A673 (cell line): ENCODE measurements at regions not wholly inside any gene's neighbourhood (a gene's known extent, or its start where the extent isn't known, plus 50 kb on each side); places are given as distances from the start of the nearest gene placed in this dataset.

Experiments used
- BruUV-seq: library from RNA; stranded (reverse); fragments of 400-500 nt; replicated peaks from 2 replicates; lab custom pipeline; 2021; lab: Mats Ljungman, UMichigan
- CTCF ChIA-PET: fragments of 300-600 bp; sonication (Branson Sonifier 250); formaldehyde crosslinking; loops from one replicate; lab custom pipeline; 2022; ENCODE audit warnings: antibody characterized with exemption; lab: Charles Lee
- POLR2A ChIA-PET: fragments of 300-600 bp; sonication (Branson Sonifier 250); formaldehyde crosslinking; loops from one replicate; lab custom pipeline; 2022; ENCODE audit warnings: antibody characterized with exemption; ENCODE audit not compliant: low non-redundant PET; lab: Charles Lee
- DNase-seq: peaks from one replicate; pipeline ENCODE4 v3.0.0-alpha.2; 2015; ENCODE audit warnings: low spot score
- H3K27ac ChIP-seq: fragments of 200-600 bp; sonication (generic); 2 replicates; pipeline ENCODE4 v1.5.1; 2016; ENCODE audit warnings: mixed run types, low read depth, mild to moderate bottlenecking, mixed read lengths, antibody characterized with exemption, low read length; ENCODE audit not compliant: poor library complexity, severe bottlenecking
- H3K27me3 ChIP-seq: fragments of 200-600 bp; sonication (generic); replicated peaks from 2 replicates; pipeline ENCODE4 v1.6.1; 2017; ENCODE audit warnings: mixed run types, low read depth, mild to moderate bottlenecking, mixed read lengths, antibody characterized with exemption, low read length; ENCODE audit not compliant: insufficient read depth, poor library complexity
- H3K36me3 ChIP-seq: fragments of 200-600 bp; sonication (generic); 2 replicates; pipeline ENCODE4 v1.6.1; 2016; ENCODE audit warnings: mixed run types, mild to moderate bottlenecking, mixed read lengths, antibody characterized with exemption, low read length; ENCODE audit not compliant: insufficient read depth, poor library complexity, severe bottlenecking
- H3K4me1 ChIP-seq: fragments of 200-600 bp; sonication (generic); 2 replicates; pipeline ENCODE4 v1.6.1; 2017; ENCODE audit warnings: mixed run types, mild to moderate bottlenecking, mixed read lengths, antibody characterized with exemption, low read length; ENCODE audit not compliant: insufficient read depth, poor library complexity, severe bottlenecking
- H3K4me3 ChIP-seq: fragments of 200-600 bp; sonication (generic); 2 replicates; pipeline ENCODE4 v1.5.1; 2016; ENCODE audit warnings: low read depth, mixed run types, mild to moderate bottlenecking, mixed read lengths, low read length; ENCODE audit not compliant: poor library complexity, severe bottlenecking
- H3K9me3 ChIP-seq: fragments of 200-600 bp; sonication (generic); 2 replicates; pipeline ENCODE4 v1.6.1; 2016; ENCODE audit warnings: mixed run types, low read depth, mild to moderate bottlenecking, mixed read lengths, antibody characterized with exemption, low read length; ENCODE audit not compliant: poor library complexity, severe bottlenecking
- CTCF ChIP-seq: fragments of 300-800, 200-600 bp; sonication (generic); conservative IDR thresholded peaks from 2 replicates; pipeline ENCODE4 v1.5.1; 2017; ENCODE audit warnings: low read depth, mild to moderate bottlenecking, antibody characterized with exemption, low read length, moderate library complexity, mixed read lengths
- EZH2 ChIP-seq: fragments of 200-600 bp; sonication (generic); IDR thresholded peaks from 2 replicates; pipeline ENCODE4 v1.6.1; 2017; ENCODE audit warnings: borderline replicate concordance, low read depth, mild to moderate bottlenecking, mixed read lengths, antibody characterized with exemption, low read length; ENCODE audit not compliant: poor library complexity, severe bottlenecking
- intact Hi-C: fragments of 100-400 bp; cut with micrococcal nuclease; formaldehyde crosslinking; loops from one replicate; pipeline ENCODE4 v1.10.0; 2022; ENCODE audit not compliant: unreplicated experiment

DNA sequence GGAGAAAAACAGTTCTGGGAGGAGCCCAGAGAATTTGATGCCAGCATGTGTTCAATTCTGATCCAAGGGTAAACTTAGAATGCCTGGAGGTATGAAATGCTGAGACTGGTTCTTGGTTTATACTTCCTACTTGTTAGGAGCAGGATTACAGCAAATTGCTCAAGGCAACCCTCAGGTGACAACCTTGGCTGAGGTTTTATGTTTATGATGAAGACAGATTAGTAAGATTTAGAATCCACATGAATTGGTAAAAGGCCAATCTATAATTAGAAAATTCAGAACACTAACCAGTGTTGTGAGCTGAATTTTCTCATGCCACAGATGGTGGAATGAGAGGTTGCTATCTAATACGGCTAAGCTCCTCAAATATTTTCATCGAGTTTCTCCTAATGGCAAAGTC is 235.3 kb upstream of the NRIP1 start:
- no peak for TF ChIP-seq EZH2
- no peak for TF ChIP-seq CTCF
- ChIA-PET CTCF (no interaction called here), POLR2A (no interaction called here)
- Histone ChIP-seq H3K27me3 (no peaks in the 10 kb centered on the region), H3K36me3 (no peaks in the 10 kb centered on the region), H3K27ac (no peak overlapping the region), H3K4me1 (no peaks in the 10 kb centered on the region), H3K4me3 (no peak overlapping the region), H3K9me3 (no peaks in the 10 kb centered on the region)
- no TSS peak for BruUV-seq
- intact Hi-C loops = no loop called here
- no peak for DNase-seq

DNA sequence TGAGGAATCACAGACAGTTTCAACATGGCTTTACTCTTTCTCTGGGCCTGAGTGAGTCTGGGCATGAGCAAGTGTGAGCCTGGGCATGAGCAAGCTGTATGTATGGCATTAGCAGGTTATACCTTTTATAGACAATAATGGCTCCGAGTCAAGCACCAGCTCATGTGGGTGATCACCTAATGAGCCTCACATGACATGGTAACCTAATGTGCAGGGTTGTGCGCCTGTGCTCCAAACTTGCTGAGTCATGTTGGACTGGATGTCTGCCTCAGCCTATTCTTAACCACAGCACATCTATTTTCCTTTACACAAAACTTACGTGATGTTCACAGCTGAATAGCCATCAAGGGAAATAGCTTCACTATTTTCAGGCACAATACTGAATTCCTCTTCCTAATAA is 236.2 kb upstream of the NRIP1 start:
- ChIA-PET POLR2A (no interaction called here), CTCF (no interaction called here)
- Histone ChIP-seq H3K9me3 (no peaks in the 10 kb centered on the region), H3K27me3 (no peaks in the 10 kb centered on the region), H3K27ac (no peak overlapping the region), H3K4me3 (no peak overlapping the region), H3K4me1 (no peaks in the 10 kb centered on the region), H3K36me3 (no peaks in the 10 kb centered on the region)
- no peak for DNase-seq
- intact Hi-C loops = no loop called here
- BruUV-seq = no TSS peak
- no peak for TF ChIP-seq CTCF
- no peak for TF ChIP-seq EZH2

GRCh38 chr21:15301736-15302135 is 236.9 kb upstream of the NRIP1 start:
- BruUV-seq = no TSS peak
- CTCF ChIA-PET = no interaction called here
- TF ChIP-seq EZH2 (no peak), CTCF (no peak)
- no peaks in the 10 kb centered on the region for H3K9me3 ChIP-seq
- H3K27ac ChIP-seq = no peak overlapping the region
- intact Hi-C loops = no loop called here
- POLR2A ChIA-PET = no interaction called here
- no peak for DNase-seq
- no peak overlapping the region for H3K4me3 ChIP-seq
- H3K36me3 ChIP-seq = no peaks in the 10 kb centered on the region
- no peaks in the 10 kb centered on the region for H3K27me3 ChIP-seq
- no peaks in the 10 kb centered on the region for H3K4me1 ChIP-seq
